HUDEP-2 (cell line): ENCODE measurements at regions not wholly inside any gene's neighbourhood (a gene's known extent, or its start where the extent isn't known, plus 50 kb on each side); places are given as distances from the start of the nearest gene placed in this dataset.
"Not testable (repeated sequence)": the region's sequence is repeated elsewhere in the genome, so short reads cannot be mapped to it uniquely, and the experiment has no call there.

Source experiments
- DNase-seq, 76 experiments: peaks; one replicate each; lab custom pipeline; 2025; ENCODE audit not compliant: unreplicated experiment in 76 of 76; lab: John Stamatoyannopoulos, UW

DNA sequence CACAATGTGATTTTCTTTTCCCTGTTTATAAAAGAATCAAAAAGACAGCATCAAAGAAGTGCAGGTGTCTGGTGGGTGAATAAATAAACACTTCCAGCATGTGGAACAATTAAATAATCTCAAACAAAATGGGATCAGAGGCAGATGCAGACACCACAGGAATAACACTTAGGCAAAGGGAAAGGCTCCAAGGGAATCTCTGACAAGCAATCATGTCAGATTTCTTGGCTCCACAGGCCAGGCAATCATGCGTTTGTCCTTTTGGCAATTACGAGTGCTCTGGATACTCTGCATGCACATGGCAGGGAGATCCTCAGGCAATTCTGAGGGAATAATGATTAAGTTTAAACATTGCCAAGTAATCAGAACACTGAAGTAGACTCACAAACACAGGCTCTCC lies 403.5 kb upstream of the LUZP2 start:
- DNase-seq, result no peak

DNA sequence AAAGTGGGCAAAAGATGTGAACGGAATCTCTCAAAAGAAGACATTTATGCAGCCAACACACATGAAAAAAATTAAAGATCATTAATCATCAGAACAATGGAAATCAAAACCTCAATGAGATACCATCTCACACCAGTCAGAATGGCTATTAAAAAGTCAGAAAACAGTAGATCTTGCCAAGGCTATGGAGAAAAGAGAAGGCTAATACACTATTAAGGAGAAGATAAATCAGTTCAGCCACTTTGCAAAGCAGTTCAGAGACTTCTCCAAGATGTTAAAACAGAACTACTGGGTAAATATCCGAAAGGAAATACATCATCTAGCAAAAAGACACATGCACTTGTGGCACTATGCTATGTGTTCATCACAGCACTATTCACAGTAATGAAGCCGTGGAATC lies 388.2 kb upstream of the LUZP2 start:
- DNase-seq, result no peak

DNA sequence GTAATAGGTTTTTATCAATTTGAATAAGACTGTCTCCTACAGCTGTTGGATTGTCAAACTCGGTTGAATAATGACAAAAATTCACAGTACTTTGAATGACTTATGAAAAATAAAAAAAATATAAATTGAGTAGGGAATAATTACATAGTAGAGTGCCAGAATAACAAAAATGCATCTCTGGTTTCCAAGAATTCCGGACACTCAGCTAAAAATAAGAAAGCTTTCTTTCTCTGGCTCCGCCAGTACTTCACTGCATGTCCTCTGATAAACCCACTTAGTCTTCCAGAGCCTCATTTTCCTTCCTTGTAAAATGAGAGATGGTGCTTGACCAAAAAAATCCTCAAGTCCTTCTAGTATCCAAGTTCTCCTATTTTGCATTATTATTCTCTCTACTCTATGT lies 374.6 kb upstream of the LUZP2 start:
- DNase-seq, result no peak

DNA sequence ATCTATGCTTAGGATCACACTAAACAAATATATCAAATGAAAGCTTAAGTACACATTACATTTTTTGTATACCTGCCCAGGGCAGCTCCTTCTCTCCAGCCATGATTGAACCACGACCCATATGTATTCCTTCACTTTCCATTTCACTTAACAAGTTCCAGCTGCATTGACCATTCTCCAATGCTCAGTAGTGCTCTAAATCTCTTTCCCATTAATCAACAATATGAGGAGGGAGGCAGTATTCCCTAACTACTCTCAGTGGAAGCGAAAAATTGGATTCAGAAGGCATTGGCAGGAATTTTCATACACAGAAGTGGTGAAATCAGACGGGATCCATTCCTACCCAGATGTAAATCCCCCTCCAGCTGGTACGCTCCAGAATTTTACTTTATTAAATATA lies 372.0 kb upstream of the LUZP2 start:
- no peak for DNase-seq

DNA sequence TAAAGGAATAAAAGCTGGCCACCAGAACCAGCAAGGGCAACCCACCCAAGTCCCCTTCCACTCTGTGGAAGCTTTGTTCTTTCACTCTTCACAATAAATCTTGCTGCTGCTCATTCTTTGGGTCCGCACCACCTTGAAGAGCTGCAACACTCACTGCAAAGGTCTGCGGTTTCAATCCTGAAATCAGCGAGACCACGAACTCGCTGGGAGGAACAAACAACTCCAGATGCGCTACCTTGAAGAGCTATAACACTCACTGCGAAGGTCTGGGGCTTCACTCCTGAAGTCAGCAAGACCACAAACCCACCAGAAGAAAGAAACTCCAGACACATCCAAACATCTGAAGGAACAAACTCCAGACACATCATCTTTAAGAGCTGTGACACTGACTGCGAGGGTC lies 365.2 kb upstream of the LUZP2 start:
- DNase-seq, result no peak

DNA sequence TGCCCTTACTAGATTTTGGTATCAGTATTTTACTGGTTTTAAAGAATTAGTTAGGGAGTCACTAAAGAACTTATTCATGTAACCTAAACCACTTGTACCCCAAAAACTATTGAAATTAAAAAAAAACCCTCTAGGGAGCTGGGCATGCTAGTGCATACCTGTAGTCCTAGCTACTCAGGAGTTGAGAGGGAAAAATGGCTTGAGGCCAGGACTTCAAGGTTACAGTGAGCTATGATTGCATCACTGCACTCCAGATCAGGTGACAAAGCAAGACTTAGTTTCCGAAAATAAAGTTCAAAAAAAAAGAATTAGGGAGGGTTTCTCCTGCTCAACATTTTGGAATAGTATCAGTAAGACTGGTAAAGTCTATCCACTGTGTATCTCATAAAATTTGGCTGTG lies 364.4 kb upstream of the LUZP2 start:
- no peak for DNase-seq

DNA sequence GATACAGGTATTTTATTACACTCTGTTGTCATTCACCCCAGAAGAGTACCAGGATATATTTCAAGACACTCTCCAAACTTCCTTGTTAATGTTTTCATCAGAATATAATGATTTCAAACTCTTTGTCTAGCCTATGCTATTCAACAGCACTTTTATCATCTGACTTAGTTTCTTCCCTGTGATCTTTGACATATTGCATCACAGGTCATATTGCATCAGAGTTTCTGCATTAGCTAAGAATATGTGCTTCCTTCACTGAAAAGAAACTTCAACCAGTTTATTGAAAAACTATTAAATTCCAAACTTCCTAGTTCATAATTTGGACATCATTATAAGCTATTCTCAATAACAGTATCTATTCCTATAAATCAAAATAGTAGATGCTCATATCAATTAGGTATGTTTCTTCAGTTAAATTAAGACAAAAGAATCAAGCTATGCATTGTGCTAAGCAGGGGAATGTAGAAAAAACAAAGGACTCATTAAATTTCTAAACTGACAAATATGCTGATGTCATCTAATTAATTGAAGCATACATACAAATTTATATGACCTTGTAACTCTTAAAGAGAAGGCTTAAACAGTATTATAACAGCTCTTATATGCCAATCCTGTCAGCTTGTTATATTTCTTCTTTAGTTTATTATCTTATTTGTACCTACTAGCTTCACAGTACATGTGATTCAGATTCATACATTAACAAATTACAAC lies 361.8 kb upstream of the LUZP2 start:
- no peak for DNase-seq

DNA sequence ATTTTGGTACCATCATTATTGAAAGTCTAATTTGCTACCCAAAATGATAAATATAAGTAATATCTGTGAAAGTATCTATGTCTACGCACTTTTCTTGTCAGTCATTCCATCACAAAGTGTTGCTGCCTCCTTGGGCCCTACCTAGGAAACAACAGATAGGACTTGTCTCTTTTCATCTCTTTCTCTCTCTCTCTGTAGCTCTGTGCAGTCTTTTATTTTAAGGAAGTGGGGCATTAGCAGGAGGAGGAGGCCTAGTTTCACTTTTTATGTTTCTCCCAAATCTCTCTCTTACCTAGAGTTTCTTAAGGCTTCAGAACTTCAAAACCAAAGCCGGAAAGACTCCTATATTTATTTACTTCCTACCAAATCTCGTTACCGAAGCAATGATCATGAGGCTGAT lies 354.8 kb upstream of the LUZP2 start:
- no peak for DNase-seq

DNA sequence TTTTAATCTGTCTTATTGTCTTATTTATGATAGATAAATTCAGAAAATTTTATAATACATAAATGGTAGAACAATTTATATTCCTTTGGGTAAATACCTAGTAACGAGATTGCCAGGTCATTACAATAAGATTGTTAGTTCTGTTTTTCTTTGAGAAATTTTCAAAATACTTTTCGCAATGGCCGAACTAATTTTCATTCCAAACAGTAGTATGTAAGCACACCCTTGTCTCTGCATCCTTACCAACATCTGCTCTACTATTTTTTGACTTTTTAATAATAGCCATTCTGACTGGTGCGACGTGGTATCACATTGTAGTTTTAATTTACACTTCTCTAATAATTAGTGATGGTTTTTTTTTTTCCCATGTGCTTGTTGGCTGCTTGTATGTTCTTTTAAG lies 351.4 kb upstream of the LUZP2 start:
- no peak for DNase-seq

DNA sequence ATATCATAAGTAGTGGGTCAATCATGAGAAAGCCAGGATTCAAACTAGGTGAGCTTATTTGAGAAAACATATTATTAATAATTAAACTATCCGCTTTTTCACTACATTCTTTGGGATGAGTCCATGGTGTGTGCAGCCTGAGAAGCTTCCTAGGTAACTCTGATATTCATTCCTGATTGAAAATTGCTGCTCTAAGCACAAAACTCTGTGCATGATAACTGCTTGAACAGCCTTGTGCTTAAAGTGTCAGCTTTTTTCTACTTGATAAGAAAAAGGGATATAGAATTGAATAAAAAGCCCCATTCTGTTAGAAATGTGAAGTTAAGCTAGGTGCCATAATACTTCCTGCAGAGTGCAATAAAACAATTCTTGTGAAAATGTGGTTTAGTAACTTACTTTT lies 343.5 kb upstream of the LUZP2 start:
- no peak for DNase-seq

DNA sequence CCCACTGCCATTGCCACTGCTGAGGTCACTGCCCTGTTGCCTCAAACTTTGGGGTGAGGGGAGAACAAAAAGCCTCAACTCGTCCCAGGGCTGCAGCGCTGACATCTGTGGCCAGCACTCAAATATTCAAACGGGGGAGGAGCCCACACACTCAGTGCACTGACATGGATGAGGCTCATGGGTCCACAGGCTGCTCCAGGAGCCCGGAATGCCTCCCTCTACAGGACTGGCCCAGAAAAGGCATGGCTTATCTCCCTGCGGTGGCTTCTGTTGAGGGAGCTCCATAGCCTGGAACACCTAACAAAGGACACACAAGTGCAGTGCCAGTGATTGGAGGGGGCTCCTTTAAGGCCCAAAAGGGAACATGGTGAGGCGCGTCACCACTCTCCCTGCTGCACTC lies 341.1 kb upstream of the LUZP2 start:
- DNase-seq, result no peak

DNA sequence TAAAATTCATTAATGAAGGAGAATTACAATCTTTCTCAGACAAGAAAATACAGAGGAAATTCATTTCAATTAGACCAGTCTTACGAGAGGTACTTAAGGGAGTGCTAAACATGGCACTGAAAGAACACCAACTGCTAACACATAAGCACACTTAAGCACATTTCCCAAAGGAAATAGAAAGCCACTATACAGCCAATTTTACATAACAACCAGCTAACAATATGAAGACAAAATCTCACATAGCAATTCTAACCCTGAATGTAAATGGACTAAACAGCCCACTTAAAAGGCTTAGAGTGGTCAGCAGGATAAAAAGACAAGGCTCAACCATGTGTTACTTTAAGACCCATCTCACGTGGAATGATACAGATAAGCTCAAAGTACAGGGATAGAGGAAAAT lies 339.5 kb upstream of the LUZP2 start:
- no peak for DNase-seq

DNA sequence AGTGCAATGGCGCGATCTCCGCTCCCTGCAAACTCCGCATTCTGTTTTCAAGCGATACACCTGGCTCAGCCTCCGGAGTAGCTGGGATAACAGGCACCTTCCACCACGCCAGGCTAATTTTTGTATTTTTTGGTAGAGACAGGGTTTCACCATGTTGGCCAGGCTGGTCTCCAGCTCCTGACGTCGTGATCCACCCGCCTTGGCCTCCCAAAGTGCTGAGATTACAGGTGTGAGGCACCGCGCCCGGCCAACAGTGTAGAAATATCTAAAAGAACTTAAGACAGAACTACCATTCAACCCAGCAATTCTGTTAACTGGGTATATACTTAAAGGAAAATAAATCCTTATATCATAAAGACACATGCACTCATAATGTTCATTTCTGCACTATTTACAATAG lies 335.3 kb upstream of the LUZP2 start:
- DNase-seq, result no peak

DNA sequence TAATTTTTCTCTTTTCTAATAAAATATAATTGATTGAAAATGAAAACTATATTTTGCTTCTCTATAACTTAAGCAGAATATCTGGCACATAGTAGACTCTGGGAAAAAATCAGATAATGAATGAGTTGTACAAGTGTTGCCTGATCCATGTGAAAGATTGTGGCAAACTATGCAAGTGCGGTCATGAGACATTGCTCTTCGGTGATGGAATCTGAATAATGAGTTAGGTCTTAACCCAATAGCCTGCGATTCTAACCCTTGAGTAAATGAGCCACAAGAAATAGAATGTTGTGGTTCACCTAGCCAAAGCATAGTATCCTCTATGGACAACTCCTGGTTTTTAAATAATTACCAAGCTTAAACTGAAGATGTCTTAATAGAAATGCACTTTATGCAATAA lies 333.7 kb upstream of the LUZP2 start:
- DNase-seq, result no peak

DNA sequence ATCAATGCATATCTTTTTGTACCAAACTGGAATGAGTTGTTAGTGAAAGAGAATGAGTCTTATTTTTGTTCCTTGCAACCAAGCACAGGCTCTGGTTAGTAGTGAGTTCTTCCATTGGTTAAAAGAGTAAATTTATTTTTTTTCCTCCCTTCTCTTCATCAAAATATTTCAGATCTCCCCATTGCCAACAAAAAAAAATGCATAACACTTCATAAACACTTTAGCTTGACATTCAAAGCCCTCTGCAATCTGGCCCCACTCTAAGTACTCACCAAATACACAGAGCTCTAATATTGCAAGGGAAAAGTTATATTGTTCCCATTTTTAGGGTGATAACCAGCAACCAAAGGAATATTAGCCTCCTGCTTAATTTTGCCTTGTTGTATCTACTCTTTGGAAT lies 333.0 kb upstream of the LUZP2 start:
- no peak for DNase-seq

DNA sequence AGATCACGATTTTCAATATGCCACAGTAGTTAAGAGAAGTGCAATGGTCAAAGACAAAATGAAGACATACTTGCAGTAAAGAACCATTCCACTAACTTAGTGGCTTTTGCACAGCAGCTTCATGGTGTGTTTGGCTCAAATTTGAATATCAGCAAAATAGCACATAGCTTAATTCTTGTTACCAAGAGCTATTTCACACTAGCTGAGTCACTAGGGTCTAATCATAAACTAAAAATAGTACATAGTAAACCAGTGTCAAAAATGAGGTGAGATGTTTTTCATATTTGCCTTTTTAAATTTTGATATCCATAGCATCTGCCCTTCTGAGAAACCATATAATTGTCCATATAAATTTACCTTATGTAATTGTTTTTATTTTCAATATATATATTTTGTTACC lies 325.0 kb upstream of the LUZP2 start:
- no peak for DNase-seq

DNA sequence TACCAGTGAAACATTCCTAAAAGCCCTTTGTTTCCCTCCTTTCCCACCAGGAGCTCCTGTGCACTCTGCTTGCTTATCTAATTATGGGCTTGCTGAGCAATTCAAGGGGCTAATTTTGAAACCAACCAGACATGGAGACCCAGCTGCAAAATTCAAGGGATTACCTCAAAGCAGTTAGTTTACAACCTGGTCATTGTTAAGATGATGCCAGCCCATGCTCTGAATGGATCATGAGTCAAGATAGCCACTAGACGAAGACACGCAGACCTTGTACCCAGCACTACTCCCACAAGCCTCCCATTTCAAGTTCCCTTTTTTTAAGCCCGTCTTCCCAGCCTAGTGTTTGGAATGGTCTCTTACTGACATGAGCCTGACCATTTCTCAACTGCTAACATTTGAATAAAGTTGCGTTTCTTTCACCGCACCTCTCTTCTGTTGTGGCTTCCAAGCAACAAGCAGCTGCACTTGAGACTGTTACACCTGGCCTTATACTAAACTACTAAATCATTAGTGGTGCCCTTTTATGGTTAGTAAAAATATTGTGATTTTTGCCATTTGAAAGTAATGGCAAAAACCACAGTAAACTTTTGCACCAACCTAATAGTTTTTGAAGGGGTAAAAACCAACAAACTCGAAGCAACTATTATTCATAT lies 315.3 kb upstream of the LUZP2 start:
- DNase-seq, result no peak

DNA sequence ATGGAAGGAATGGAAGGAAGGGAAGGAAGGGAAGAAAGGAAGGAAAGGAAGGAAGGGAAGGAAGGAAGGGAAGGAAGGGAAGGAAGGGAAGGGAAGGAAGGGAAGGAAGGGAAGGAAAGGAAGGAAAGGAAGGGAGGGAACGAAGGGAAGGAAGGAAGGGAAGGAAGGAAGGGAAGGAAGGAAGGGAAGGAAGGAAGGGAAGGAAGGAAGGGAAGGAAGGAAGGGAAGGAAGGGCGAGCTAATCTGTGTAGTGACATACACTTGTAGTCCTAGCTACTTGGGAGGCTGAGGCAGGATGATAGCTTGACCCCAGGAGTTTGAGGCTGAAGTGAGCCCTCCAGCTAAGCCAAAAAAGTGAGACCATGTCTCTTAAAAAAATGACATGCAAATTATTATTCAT lies 311.3 kb upstream of the LUZP2 start:
- DNase-seq, result not testable (repeated sequence)

DNA sequence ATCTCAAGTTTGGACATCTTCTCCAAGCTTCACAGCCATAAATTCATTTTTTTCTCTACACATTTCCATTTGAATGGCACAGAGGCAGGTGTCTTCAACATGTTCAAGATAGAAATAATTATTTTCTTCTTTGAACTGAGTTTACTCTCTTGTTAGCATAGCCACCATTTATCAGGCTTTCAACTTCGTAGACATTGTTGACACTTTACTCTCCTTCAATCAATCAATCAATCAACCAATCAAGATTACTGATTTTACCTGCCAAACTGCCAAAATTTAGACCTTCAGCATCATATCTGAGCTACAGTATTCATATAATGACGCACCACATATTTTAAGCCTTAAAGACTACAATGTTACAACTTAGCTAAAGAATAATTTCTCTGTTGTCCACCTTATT lies 300.1 kb upstream of the LUZP2 start:
- DNase-seq, result no peak

DNA sequence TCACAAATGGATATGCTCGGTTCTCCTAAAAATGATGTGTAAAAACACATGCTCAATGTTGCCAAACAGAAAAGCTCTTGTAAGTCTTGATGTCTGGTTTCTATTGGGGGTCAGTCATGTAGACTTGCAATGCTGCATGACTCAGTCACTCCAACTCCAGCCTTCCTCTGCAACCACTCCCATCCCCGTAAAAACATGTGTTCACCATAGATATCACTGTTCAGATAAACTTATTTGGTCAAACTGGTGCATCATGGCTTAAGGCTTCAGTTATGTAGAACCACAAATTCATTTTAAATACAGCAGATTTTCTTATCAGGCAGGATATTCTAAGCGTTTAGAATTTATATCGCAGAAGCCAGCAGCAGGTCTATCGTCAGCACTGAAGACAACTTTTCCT lies 298.4 kb upstream of the LUZP2 start:
- DNase-seq, result peak in 42 of 76 experiments; percentile 1 to 98 (median 54)

DNA sequence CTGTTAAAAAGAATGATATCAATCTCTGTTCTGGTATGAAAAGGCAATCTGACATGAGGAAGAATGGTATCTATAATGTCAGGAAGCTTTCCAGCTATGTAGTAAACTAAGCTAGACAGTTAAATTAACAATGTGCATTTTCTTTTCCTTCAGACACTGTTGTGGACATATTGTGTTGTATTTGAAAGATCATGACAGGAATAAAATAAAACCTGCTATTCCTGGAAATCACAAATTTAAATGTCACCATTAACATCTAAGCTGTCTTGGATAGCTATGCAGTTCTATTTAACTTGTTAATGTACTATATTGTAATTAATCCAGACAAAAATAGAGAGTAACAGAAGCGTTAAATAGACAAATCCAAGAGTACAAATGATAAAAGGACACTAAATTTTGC lies 297.4 kb upstream of the LUZP2 start:
- DNase-seq, result no peak

DNA sequence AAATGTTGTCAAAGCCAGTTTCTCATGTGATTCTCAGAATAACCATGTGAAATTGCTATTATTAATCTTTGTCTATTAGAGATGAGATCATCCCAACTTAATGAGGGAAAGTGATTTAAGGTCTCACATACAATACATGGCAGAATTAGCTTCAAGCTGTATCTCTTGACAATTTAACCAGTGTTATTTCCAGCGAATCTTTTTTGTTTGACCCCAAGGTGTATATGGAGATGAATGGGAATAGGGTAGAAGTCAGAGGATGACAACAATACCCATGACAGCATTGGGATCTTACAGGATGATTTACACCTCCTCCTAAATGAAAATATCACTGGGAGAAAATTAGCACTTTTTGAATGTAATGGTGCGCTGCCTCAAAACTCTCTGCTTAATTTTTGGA lies 290.8 kb upstream of the LUZP2 start:
- DNase-seq, result no peak

DNA sequence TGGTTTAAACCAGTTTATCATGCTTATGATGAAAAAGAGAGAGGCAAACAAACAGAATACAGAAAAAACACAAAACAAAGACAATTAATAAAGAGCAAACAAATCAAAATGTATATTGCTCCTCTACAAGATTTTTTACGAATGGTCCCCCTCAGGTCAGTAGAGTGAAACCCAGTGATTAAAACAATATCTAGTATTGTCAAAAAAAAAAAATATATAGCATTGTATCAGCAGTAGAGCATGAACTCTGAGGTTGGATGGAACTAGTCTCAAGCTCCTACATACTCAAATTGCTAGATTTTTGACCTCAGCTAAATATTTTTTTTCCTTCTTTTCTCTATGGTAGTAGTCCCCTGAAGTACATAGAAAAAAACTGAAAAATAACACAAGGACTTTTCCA lies 290.3 kb upstream of the LUZP2 start:
- DNase-seq, result no peak
